ENCODE measurements at regions not wholly inside any gene's neighbourhood (a gene's known extent, or its start where the extent isn't known, plus 50 kb on each side); places are given as distances from the start of the nearest gene placed in this dataset.

DNA sequence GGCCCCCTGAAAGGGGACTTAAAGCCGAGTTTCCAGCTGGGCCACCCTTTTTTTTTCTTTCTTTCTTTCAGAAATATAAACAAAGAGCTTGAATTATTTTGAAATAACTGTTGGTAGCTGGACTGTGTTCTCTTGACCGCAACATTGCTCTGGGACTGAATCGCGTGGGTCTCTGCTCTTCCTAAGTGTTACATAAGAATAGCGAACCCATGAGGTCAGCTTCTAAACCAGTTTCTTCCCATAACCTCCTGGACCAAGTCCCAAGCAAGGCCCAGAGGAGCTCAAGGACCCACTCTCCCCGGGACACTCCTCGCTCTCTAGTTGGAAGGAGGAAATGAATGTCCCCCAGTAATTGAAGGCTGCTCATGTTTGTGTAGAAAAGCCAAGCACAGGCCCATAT is 91.1 kb downstream of the CXCL12 start:
- TF ChIP-seq POLR2A (IDR thresholded peaks at IDR 0.05; ENCODE audit: control extremely low read depth in 1 of 2, low read depth in 2 of 2, low read length in 2 of 2), result no peak
- no peak for TF ChIP-seq RAD21 (IDR thresholded peaks at IDR 0.05 in 1 of 2, conservative IDR thresholded peaks at IDR 0.05 in 1 of 2; ENCODE audit: low read depth in 2 of 2, low read length in 2 of 2)
- TF ChIP-seq SIX5 (IDR thresholded peaks at IDR 0.05; ENCODE audit: low read depth, low read length), result no peak
- TF ChIP-seq SP1 (IDR thresholded peaks at IDR 0.05; ENCODE audit: low read depth, low read length), result no peak
- TF ChIP-seq TAF1 (IDR thresholded peaks at IDR 0.05; ENCODE audit: low read depth, low read length), result no peak
- TF ChIP-seq, protein P1, sequence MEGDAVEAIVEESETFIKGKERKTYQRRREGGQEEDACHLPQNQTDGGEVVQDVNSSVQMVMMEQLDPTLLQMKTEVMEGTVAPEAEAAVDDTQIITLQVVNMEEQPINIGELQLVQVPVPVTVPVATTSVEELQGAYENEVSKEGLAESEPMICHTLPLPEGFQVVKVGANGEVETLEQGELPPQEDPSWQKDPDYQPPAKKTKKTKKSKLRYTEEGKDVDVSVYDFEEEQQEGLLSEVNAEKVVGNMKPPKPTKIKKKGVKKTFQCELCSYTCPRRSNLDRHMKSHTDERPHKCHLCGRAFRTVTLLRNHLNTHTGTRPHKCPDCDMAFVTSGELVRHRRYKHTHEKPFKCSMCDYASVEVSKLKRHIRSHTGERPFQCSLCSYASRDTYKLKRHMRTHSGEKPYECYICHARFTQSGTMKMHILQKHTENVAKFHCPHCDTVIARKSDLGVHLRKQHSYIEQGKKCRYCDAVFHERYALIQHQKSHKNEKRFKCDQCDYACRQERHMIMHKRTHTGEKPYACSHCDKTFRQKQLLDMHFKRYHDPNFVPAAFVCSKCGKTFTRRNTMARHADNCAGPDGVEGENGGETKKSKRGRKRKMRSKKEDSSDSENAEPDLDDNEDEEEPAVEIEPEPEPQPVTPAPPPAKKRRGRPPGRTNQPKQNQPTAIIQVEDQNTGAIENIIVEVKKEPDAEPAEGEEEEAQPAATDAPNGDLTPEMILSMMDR (IDR thresholded peaks at IDR 0.05; ENCODE audit: control extremely low read depth in 1 of 3, insufficient read depth in 1 of 3, low read depth in 1 of 3, low read length in 3 of 3), result no peak
- TF ChIP-seq FOSL1 (IDR thresholded peaks at IDR 0.05; ENCODE audit: insufficient read depth, low read depth, low read length), result no peak
- TF ChIP-seq CEBPB (IDR thresholded peaks at IDR 0.05; ENCODE audit: low read depth, low read length), result no peak
- TF ChIP-seq RNF2 (IDR thresholded peaks at IDR 0.05; ENCODE audit: borderline replicate concordance, low read depth, low read length, missing control alignments, poor library complexity, severe bottlenecking), result no peak
- TF ChIP-seq JUN (IDR thresholded peaks at IDR 0.05; ENCODE audit: low read depth, low read length), result no peak
- no peak for TF ChIP-seq RBBP5 (IDR thresholded peaks at IDR 0.05; ENCODE audit: borderline replicate concordance, low read depth, low read length)
- no peak for TF ChIP-seq YY1 (IDR thresholded peaks at IDR 0.05; ENCODE audit: low read depth, low read length)
- no peak for TF ChIP-seq ZNF274 (IDR thresholded peaks at IDR 0.05; ENCODE audit: borderline replicate concordance, extremely low read depth, low read length)
- no peak for TF ChIP-seq CBX8 (IDR thresholded peaks at IDR 0.05; ENCODE audit: borderline replicate concordance, low read depth, low read length)

All from H1 (cell line).